Upper lobe of right lung (tissue), 1 donor: ENCODE measurements at regions not wholly inside any gene's neighbourhood (a gene's known extent, or its start where the extent isn't known, plus 50 kb on each side); places are given as distances from the start of the nearest gene placed in this dataset.
"Not testable (repeated sequence)": the region's sequence is repeated elsewhere in the genome, so short reads cannot be mapped to it uniquely, and the experiment has no call there.

Experiments used
- ATAC-seq: fragments of 200-7000 bp; cut with Tn5 transposase; one replicate; pipeline ENCODE4 v1.9.1; 2020; ENCODE audit warnings: mild to moderate bottlenecking, moderate library complexity
- DNase-seq: peaks from one replicate; pipeline ENCODE4 v3.0.0-alpha.2; 2020
- H3K27ac ChIP-seq: fragments of 200-600 bp; one replicate; pipeline ENCODE4 v1.8.0; 2022
- H3K27me3 ChIP-seq: fragments of 200-600 bp; one replicate; pipeline ENCODE4 v1.8.0; 2022; ENCODE audit warnings: mild to moderate bottlenecking
- H3K36me3 ChIP-seq: fragments of 200-600 bp; one replicate; pipeline ENCODE4 v1.8.0; 2022
- H3K4me1 ChIP-seq: fragments of 200-600 bp; one replicate; pipeline ENCODE4 v1.8.0; 2022
- H3K4me3 ChIP-seq: fragments of 200-600 bp; one replicate; pipeline ENCODE4 v1.8.0; 2022; ENCODE audit warnings: mild to moderate bottlenecking
- H3K9me3 ChIP-seq: fragments of 200-600 bp; one replicate; pipeline ENCODE4 v1.8.0; 2022
- intact Hi-C: fragments of 100-400 bp; cut with DNase I; formaldehyde crosslinking; loops from one replicate; pipeline ENCODE4 v1.11.0; 2022
- TF ChIP-seq, protein P1 (sequence below): fragments of 200-600 bp; IDR thresholded peaks from one replicate; pipeline ENCODE4 v1.8.0; 2022; ENCODE audit warnings: antibody characterized with exemption
- donor health status: DM: no; HTN: yes; CAD: no; lungs with severe emphysema.

DNA sequence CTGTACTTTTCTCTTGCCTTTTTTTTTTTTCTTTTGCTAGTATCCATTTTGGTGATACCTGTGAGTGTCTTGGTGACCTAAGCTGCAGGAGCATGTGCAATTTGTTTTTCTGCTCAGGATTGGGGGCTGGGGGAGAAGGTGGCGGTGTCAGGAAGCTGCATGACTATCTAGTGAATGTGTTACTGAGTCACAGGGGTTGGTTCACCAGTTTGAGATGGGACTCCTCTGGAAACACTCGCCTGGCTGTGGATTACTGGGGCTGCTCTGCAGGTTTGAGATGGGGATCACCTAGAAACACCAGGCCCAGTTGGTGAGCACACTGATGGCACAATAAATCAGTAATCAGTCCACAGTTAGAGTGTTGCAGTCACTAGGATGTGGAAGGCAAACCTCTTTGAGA is 447.9 kb downstream of the SPATA31D1 start:
- no peak overlapping the region for H3K27ac ChIP-seq
- no peak for ATAC-seq

DNA sequence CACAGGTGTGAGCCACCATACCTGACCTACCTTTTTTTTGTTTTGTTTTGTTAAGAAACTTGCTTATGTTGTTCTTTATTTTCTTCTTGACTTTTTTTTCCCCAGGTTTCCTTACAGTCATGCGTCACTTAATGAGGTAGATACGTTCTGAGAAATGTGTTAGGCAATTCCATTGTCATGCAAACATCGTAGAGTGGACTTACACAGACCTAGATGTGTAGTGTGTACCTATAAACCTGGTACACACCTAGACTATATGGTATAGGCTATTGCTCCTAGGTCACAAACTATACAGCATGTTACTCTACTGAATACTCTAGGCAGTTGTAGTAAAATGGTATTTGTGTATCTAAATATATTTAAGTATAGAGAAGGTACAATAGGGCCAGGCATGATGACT is 448.6 kb downstream of the SPATA31D1 start:
- H3K4me3 ChIP-seq, ATAC-seq, H3K9me3 ChIP-seq, H3K36me3 ChIP-seq, H3K4me1 ChIP-seq, H3K27ac ChIP-seq, intact Hi-C loops, DNase-seq, H3K27me3 ChIP-seq: not testable (repeated sequence)

More for the DNA sequence above, 447.9 kb downstream of the SPATA31D1 start:
- Histone ChIP-seq H3K36me3 (no peaks in the 10 kb centered on the region), H3K4me1 (no peaks in the 10 kb centered on the region), H3K27me3 (no peaks in the 10 kb centered on the region), H3K9me3 (peaks cover 3% of the 10 kb centered on the region), H3K4me3 (no peak overlapping the region)
- DNase-seq = no peak
- TF ChIP-seq, protein P1, sequence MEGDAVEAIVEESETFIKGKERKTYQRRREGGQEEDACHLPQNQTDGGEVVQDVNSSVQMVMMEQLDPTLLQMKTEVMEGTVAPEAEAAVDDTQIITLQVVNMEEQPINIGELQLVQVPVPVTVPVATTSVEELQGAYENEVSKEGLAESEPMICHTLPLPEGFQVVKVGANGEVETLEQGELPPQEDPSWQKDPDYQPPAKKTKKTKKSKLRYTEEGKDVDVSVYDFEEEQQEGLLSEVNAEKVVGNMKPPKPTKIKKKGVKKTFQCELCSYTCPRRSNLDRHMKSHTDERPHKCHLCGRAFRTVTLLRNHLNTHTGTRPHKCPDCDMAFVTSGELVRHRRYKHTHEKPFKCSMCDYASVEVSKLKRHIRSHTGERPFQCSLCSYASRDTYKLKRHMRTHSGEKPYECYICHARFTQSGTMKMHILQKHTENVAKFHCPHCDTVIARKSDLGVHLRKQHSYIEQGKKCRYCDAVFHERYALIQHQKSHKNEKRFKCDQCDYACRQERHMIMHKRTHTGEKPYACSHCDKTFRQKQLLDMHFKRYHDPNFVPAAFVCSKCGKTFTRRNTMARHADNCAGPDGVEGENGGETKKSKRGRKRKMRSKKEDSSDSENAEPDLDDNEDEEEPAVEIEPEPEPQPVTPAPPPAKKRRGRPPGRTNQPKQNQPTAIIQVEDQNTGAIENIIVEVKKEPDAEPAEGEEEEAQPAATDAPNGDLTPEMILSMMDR = no peak
- intact Hi-C loops = no loop called here

DNA sequence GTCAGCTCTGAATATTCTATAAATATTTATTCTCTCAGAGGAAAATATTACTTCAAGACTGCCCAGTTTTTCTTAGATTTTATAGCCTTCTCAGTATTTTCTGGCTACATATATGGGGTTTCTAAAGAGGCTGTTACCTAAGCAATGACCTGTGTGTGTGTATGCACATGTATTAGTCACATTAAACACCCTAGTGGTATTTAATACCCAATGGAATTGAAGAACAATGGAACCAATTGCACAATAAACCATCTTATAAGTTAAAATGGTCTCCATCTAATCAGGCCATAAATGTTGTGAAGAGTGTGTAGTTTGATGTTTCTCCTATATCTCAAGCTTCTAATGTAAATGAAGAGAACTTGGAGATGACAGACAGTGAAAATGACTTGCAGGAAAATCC is 450.0 kb downstream of the SPATA31D1 start:
- no peak overlapping the region for H3K4me3 ChIP-seq
- TF ChIP-seq, protein P1 = no peak
- H3K36me3 ChIP-seq = no peaks in the 10 kb centered on the region
- H3K27ac ChIP-seq = no peak overlapping the region
- DNase-seq (no peak), ATAC-seq (no peak)
- no peaks in the 10 kb centered on the region for H3K4me1 ChIP-seq
- intact Hi-C loops = no loop called here
- H3K27me3 ChIP-seq = no peaks in the 10 kb centered on the region
- H3K9me3 ChIP-seq = peaks cover 3% of the 10 kb centered on the region

DNA sequence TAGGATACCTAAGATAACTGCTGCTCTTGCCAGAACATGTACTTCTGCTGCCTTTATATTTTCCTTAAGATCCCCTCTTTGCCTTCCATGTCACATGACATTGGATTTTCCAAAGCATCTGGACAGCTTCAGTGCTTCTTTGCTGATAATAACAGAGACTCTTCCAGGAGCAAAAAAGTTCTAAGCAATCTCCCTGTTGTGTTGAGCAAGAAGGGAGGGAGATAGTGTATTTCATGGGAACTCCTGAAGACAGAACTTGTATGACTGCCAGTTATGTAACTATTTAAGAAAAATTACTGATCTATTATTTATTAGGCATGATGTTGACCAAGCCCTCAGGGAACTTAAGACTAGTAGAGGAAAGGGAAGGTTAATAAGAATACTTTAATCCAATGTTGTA is 454.7 kb downstream of the SPATA31D1 start:
- H3K27me3 ChIP-seq = no peaks in the 10 kb centered on the region
- TF ChIP-seq, protein P1 = no peak
- no peaks in the 10 kb centered on the region for H3K4me1 ChIP-seq
- H3K4me3 ChIP-seq = no peak overlapping the region
- peaks cover 20% of the 10 kb centered on the region for H3K9me3 ChIP-seq
- no peak overlapping the region for H3K27ac ChIP-seq
- intact Hi-C loops = no loop called here
- no peak for ATAC-seq
- no peaks in the 10 kb centered on the region for H3K36me3 ChIP-seq
- no peak for DNase-seq

DNA sequence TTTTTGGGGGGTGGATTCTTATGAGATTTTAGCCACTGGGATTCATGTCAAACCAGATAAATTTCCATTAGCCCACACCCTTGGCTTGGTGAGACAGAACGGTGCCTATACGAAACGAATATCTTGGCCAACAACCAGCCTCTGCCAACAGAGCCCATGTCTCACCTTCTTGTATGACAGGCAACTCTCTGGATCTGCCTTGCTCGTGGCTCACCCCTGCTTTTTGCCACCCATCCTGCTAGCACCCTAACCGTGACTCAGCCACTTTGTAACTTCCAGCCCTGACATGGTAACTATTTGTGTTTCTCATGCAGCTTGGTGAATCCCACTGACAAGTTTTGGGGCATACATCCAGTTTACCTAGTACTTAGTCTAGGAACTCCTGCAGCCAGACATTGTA is 457.0 kb downstream of the SPATA31D1 start:
- Histone ChIP-seq H3K4me1 (no peaks in the 10 kb centered on the region), H3K27ac (no peak overlapping the region), H3K4me3 (no peak overlapping the region), H3K9me3 (peaks cover 17% of the 10 kb centered on the region), H3K27me3 (no peaks in the 10 kb centered on the region), H3K36me3 (no peaks in the 10 kb centered on the region)
- TF ChIP-seq, protein P1 = no peak
- ATAC-seq (no peak), DNase-seq (no peak)
- intact Hi-C loops = no loop called here

DNA sequence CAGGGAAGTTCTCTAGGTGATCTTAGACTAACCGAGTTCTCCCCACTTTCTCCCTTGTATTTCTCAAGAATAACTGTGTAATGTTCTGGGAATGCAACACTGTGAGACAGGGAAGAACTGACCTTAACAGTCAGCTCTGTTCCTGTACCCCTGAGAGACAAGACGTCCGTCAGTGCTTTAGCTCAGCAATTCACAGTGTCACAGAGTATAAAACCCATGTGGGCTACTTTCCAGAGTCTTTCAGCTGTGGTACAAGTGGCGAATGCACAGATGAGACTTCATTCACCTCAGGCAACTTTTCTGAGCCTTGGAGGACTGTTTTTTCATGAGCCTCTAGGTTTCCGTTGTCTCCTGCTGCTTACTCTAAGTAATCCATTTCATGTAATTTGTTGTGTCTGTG is 458.8 kb downstream of the SPATA31D1 start:
- TF ChIP-seq, protein P1 = no peak
- ATAC-seq = no peak
- intact Hi-C loops = no loop called here

More for the DNA sequence above, 458.8 kb downstream of the SPATA31D1 start:
- no peak for DNase-seq
- H3K9me3 ChIP-seq = peaks cover 17% of the 10 kb centered on the region
- no peaks in the 10 kb centered on the region for H3K36me3 ChIP-seq
- no peak overlapping the region for H3K4me3 ChIP-seq
- no peak overlapping the region for H3K27ac ChIP-seq
- no peaks in the 10 kb centered on the region for H3K4me1 ChIP-seq
- no peaks in the 10 kb centered on the region for H3K27me3 ChIP-seq
